Upper lobe of left lung (tissue), 6 donors: ENCODE measurements at regions not wholly inside any gene's neighbourhood (a gene's known extent, or its start where the extent isn't known, plus 50 kb on each side); places are given as distances from the start of the nearest gene placed in this dataset.

ENCODE experiments used
- ATAC-seq, 2 donors: fragments of 200-7000 bp; cut with Tn5 transposase; one replicate each; pipeline ENCODE4 v1.9.1; 2022; ENCODE audit warnings: mild to moderate bottlenecking in 2 of 2, moderate library complexity in 2 of 2; ENCODE audit not compliant: low FRiP score in 2 of 2
- DNase-seq, 2 donors: peaks; one replicate each; pipeline ENCODE4 v3.0.0-alpha.2; 2019 to 2020
- H3K27ac ChIP-seq, 4 donors: fragments of 200-600 bp; sonication (generic); one replicate each; pipeline ENCODE4 v1.5.1; 2016 to 2019
- H3K27me3 ChIP-seq, 4 donors: fragments of 200-600 bp; sonication (generic); one replicate each; pipeline ENCODE4 v1.5.1; 2017 to 2019
- H3K36me3 ChIP-seq, 4 donors: fragments of 200-600 bp; sonication (generic); one replicate each; pipeline ENCODE4 v1.5.1; 2016 to 2019
- H3K4me1 ChIP-seq, 4 donors: fragments of 200-600 bp; sonication (generic); one replicate each; pipeline ENCODE4 v1.5.1; 2018 to 2019
- H3K4me3 ChIP-seq, 4 donors: fragments of 200-600 bp; sonication (generic); one replicate each; pipeline ENCODE4 v1.5.1; 2017 to 2019; ENCODE audit warnings: mild to moderate bottlenecking in 2 of 4, moderate library complexity in 1 of 4
- H3K9me3 ChIP-seq, 4 donors: fragments of 200-600 bp; sonication (generic); one replicate each; pipeline ENCODE4 v1.5.1; 2018 to 2019
- CTCF ChIP-seq, 6 experiments: fragments of 450-650 bp in 4 of 6; fragments of 200-600 bp in 2 of 6; sonication (generic) in 2 of 6; IDR thresholded peaks; one replicate each; pipeline ENCODE4 v1.5.1; 2016 to 2019; ENCODE audit warnings: antibody characterized with exemption in 6 of 6
- EP300 ChIP-seq, 4 donors: sonication (generic); formaldehyde crosslinking; IDR thresholded peaks; one replicate each; pipeline ENCODE4 v1.5.1; 2017; ENCODE audit warnings: antibody characterized with exemption in 4 of 4, control low read depth in 2 of 4
- POLR2A ChIP-seq, 4 donors: fragments of 450-650 bp; IDR thresholded peaks; one replicate each; pipeline ENCODE4 v1.5.1; 2016 to 2017; ENCODE audit warnings: antibody characterized with exemption in 4 of 4, mild to moderate bottlenecking in 2 of 4
- POLR2AphosphoS5 ChIP-seq, 2 donors: sonication (generic); formaldehyde crosslinking; IDR thresholded peaks; one replicate each; pipeline ENCODE4 v1.5.1; 2017; ENCODE audit warnings: antibody characterized with exemption in 2 of 2
- WGBS, 2 donors: methylation state at CpG; one replicate each; pipeline ENCODE4 v1.1.5; 2017 to 2018; 5-methylcytosine and 5-hydroxymethylcytosine counted together
- donor health status: DM: no; HTN: no; CAD: no; lungs with moderate emphysema.
- donor health status: DM: no; HTN: yes; CAD: no; lungs with severe emphysema.

GRCh38 chr22:27258616-27259172 is 542.9 kb downstream of the MN1 start:
- H3K27me3 ChIP-seq = no peaks in the 10 kb centered on the region
- no peak for ATAC-seq
- TF ChIP-seq CTCF (IDR thresholded peaks at IDR 0.05) (no peak), EP300 (IDR thresholded peaks at IDR 0.05) (no peak), POLR2AphosphoS5 (IDR thresholded peaks at IDR 0.05) (no peak)

GRCh38 chr22:27259433-27259832 is 542.1 kb downstream of the MN1 start:
- DNase-seq (no peak), ATAC-seq (no peak)
- H3K36me3 ChIP-seq = no peaks in the 10 kb centered on the region
- peaks cover 0 to 2% (median 0%) of the 10 kb centered on the region in 4 donors for H3K4me1 ChIP-seq
- H3K27me3 ChIP-seq = no peaks in the 10 kb centered on the region
- 43 to 67% methylated on average over 8 of the region's 8 CpGs for WGBS, 2 donors
- no peak overlapping the region for H3K4me3 ChIP-seq
- peaks cover 6 to 19% (median 15%) of the 10 kb centered on the region in 4 donors for H3K9me3 ChIP-seq
- H3K27ac ChIP-seq = no peak overlapping the region
- TF ChIP-seq EP300 (IDR thresholded peaks at IDR 0.05) = no peak
- no peak for TF ChIP-seq CTCF (IDR thresholded peaks at IDR 0.05)
- no peak for TF ChIP-seq POLR2AphosphoS5 (IDR thresholded peaks at IDR 0.05)
- TF ChIP-seq POLR2A (IDR thresholded peaks at IDR 0.05) = no peak

More at GRCh38 chr22:27258616-27259172, 542.9 kb downstream of the MN1 start:
- Histone ChIP-seq H3K4me3 (no peak overlapping the region), H3K36me3 (no peaks in the 10 kb centered on the region), H3K27ac (no peak overlapping the region), H3K9me3 (peaks cover 6 to 19% (median 15%) of the 10 kb centered on the region in 4 donors), H3K4me1 (peaks cover 0 to 2% (median 0%) of the 10 kb centered on the region in 4 donors)
- 53 to 65% methylated on average over 9 of the region's 9 CpGs for WGBS, 2 donors
- DNase-seq = peak in 1 of 2 donors; percentile 41

GRCh38 chr22:27260087-27260698 is 541.4 kb downstream of the MN1 start:
- no peak for DNase-seq
- Histone ChIP-seq H3K27me3 (no peaks in the 10 kb centered on the region), H3K4me3 (no peak overlapping the region), H3K4me1 (peaks cover 0 to 2% (median 0%) of the 10 kb centered on the region in 4 donors), H3K27ac (no peak overlapping the region), H3K9me3 (peaks cover 6 to 13% (median 11%) of the 10 kb centered on the region in 4 donors), H3K36me3 (no peaks in the 10 kb centered on the region)
- TF ChIP-seq POLR2AphosphoS5 (IDR thresholded peaks at IDR 0.05) = no peak
- no peak for TF ChIP-seq EP300 (IDR thresholded peaks at IDR 0.05)
- no peak for TF ChIP-seq CTCF (IDR thresholded peaks at IDR 0.05)
- no peak for TF ChIP-seq POLR2A (IDR thresholded peaks at IDR 0.05)
- no peak for ATAC-seq
- WGBS, 2 donors = 72 to 75% methylated on average over 6 of the region's 6 CpGs

- Histone ChIP-seq H3K9me3 (no peaks in the 10 kb centered on the region), H3K4me1 (peaks cover 0 to 2% (median 0%) of the 10 kb centered on the region in 4 donors), H3K27me3 (no peaks in the 10 kb centered on the region), H3K4me3 (no peak overlapping the region), H3K36me3 (no peaks in the 10 kb centered on the region), H3K27ac (no peak overlapping the region)
- ATAC-seq (no peak), DNase-seq (no peak)
- TF ChIP-seq EP300 (IDR thresholded peaks at IDR 0.05) (no peak), CTCF (IDR thresholded peaks at IDR 0.05) (no peak), POLR2A (IDR thresholded peaks at IDR 0.05) (no peak), POLR2AphosphoS5 (IDR thresholded peaks at IDR 0.05) (no peak)
- 67 to 70% methylated on average over 10 of the region's 10 CpGs for WGBS, 2 donors
These were observed 539.2 kb downstream of the MN1 start for GRCh38 chr22:27262361-27262760.

GRCh38 chr22:27264184-27264583 is 537.4 kb downstream of the MN1 start:
- H3K4me1 ChIP-seq = peaks cover 0 to 2% (median 0%) of the 10 kb centered on the region in 4 donors
- TF ChIP-seq POLR2AphosphoS5 (IDR thresholded peaks at IDR 0.05) (no peak), POLR2A (IDR thresholded peaks at IDR 0.05) (no peak), EP300 (IDR thresholded peaks at IDR 0.05) (no peak), CTCF (IDR thresholded peaks at IDR 0.05) (no peak)
- H3K27ac ChIP-seq = no peak overlapping the region
- H3K27me3 ChIP-seq = no peaks in the 10 kb centered on the region
- ATAC-seq = no peak
- no peaks in the 10 kb centered on the region for H3K9me3 ChIP-seq
- H3K36me3 ChIP-seq = no peaks in the 10 kb centered on the region
- no peak overlapping the region for H3K4me3 ChIP-seq
- no peak for DNase-seq
- 70 to 72% methylated on average over 6 of the region's 6 CpGs for WGBS, 2 donors
